Keratinocyte (primary cell): ENCODE measurements at regions not wholly inside any gene's neighbourhood (a gene's known extent, or its start where the extent isn't known, plus 50 kb on each side); places are given as distances from the start of the nearest gene placed in this dataset.

Experiments
- DNase-seq: peaks from one replicate; pipeline ENCODE4 v3.0.0-alpha.2; 2011; ENCODE audit warnings: low read depth, missing footprints, low spot score
- FAIRE-seq: peaks from 2 replicates; lab custom pipeline; 2011; peaks lifted over from hg19 to GRCh38; lab: Jason Lieb, UNC
- H2AFZ ChIP-seq: 2 replicates; pipeline ENCODE4 v1.6.0; 2012; ENCODE audit warnings: low read length, control low read depth, inconsistent platforms; ENCODE audit not compliant: control insufficient read depth
- H3K27ac ChIP-seq: 2 replicates; pipeline ENCODE4 v1.5.1; 2011; ENCODE audit warnings: low read length; ENCODE audit not compliant: control insufficient read depth, insufficient read depth
- H3K27me3 ChIP-seq: 3 replicates; pipeline ENCODE4 v1.6.0; 2011; ENCODE audit warnings: low read length; ENCODE audit not compliant: control insufficient read depth, insufficient read depth; ENCODE audit errors: extremely low read depth
- H3K36me3 ChIP-seq, 2 experiments: 2 replicates in 1 of 2; 3 replicates in 1 of 2; pipeline ENCODE4 v1.5.1; 2011; ENCODE audit warnings: low read length in 2 of 2, mild to moderate bottlenecking in 1 of 2; ENCODE audit not compliant: control insufficient read depth in 2 of 2, insufficient read depth in 2 of 2; ENCODE audit errors: extremely low read depth in 1 of 2
- H3K4me1 ChIP-seq: 3 replicates; pipeline ENCODE4 v1.5.1; 2011; ENCODE audit warnings: low read length; ENCODE audit not compliant: control insufficient read depth, insufficient read depth; ENCODE audit errors: extremely low read depth
- H3K4me2 ChIP-seq: 3 replicates; pipeline ENCODE4 v1.6.0; 2011; ENCODE audit warnings: low read depth, low read length; ENCODE audit not compliant: control insufficient read depth, insufficient read depth; ENCODE audit errors: extremely low read depth
- H3K4me3 ChIP-seq, 3 experiments: fragments of 200-600 bp in 1 of 3; sonication (generic) in 1 of 3; 2 replicates in 2 of 3; 3 replicates in 1 of 3; pipeline ENCODE4 v1.5.1; 2011 to 2016; ENCODE audit warnings: low read length in 3 of 3, mild to moderate bottlenecking in 3 of 3, control low read depth in 2 of 3, inconsistent platforms in 1 of 3, low read depth in 1 of 3, mixed read lengths in 1 of 3, mixed run types in 1 of 3, moderate library complexity in 1 of 3; ENCODE audit not compliant: control insufficient read depth in 2 of 3, insufficient read depth in 2 of 3; ENCODE audit errors: extremely low read depth in 1 of 3
- H3K79me2 ChIP-seq: 2 replicates; pipeline ENCODE4 v1.6.0; 2012; ENCODE audit warnings: low read length; ENCODE audit not compliant: control insufficient read depth, insufficient read depth
- H3K9ac ChIP-seq: 3 replicates; pipeline ENCODE4 v1.6.0; 2011; ENCODE audit warnings: low read length; ENCODE audit not compliant: control insufficient read depth, insufficient read depth; ENCODE audit errors: extremely low read depth
- H3K9me1 ChIP-seq: 3 replicates; pipeline ENCODE4 v1.6.0; 2011; ENCODE audit warnings: low read length; ENCODE audit not compliant: control insufficient read depth, insufficient read depth; ENCODE audit errors: extremely low read depth
- H3K9me3 ChIP-seq: 2 replicates; pipeline ENCODE4 v1.5.1; 2012; ENCODE audit warnings: low read depth, low read length; ENCODE audit not compliant: control insufficient read depth
- H4K20me1 ChIP-seq: 3 replicates; pipeline ENCODE4 v1.6.0; 2011; ENCODE audit warnings: low read length; ENCODE audit not compliant: control insufficient read depth, insufficient read depth; ENCODE audit errors: extremely low read depth
- CTCF ChIP-seq, 3 experiments: IDR thresholded peaks in 1 of 3; conservative IDR thresholded peaks in 1 of 3; optimal IDR thresholded peaks in 1 of 3; 2 replicates in 2 of 3; 3 replicates in 1 of 3; pipeline versions ENCODE3 to v1.5.1; 2011; ENCODE audit warnings: low read length in 3 of 3, mild to moderate bottlenecking in 3 of 3, moderate library complexity in 2 of 3, control low read depth in 1 of 3, inconsistent platforms in 1 of 3; ENCODE audit not compliant: insufficient read depth in 2 of 3; ENCODE audit errors: extremely low read depth in 1 of 3
- EZH2 ChIP-seq: IDR thresholded peaks from one replicate; pipeline ENCODE4 v1.6.1; 2012; ENCODE audit warnings: inconsistent platforms, mild to moderate bottlenecking, low read length, moderate library complexity
- dilution Hi-C: fragments of 300-500 bp; cut with MboI; formaldehyde crosslinking; loops from one replicate; pipeline ENCODE4 v1.7.0; 2020; ENCODE audit warnings: low sequenced_read_pairs; ENCODE audit not compliant: extremely low pct_ligation_motif_present

GRCh38 chr1:221812088-221812752 lies 70.3 kb upstream of the DUSP10 start:
- no peak overlapping the region for H2AFZ ChIP-seq
- H3K36me3 ChIP-seq = no peaks in the 10 kb centered on the region
- H3K27ac ChIP-seq = no peak overlapping the region
- peaks cover 36% of the 10 kb centered on the region for H3K4me1 ChIP-seq
- no peaks in the 10 kb centered on the region for H3K27me3 ChIP-seq
- TF ChIP-seq EZH2 = no peak
- TF ChIP-seq CTCF (optimal IDR thresholded peaks at IDR 0.05 in 1 of 3, IDR thresholded peaks at IDR 0.05 in 1 of 3, conservative IDR thresholded peaks at IDR 0.05 in 1 of 3; ENCODE audit: extremely low read depth in 1 of 3, insufficient read depth in 2 of 3, low read length in 3 of 3) = no peak
- H4K20me1 ChIP-seq = no peaks in the 10 kb centered on the region
- H3K9ac ChIP-seq = no peak overlapping the region
- H3K4me3 ChIP-seq = no peak overlapping the region
- dilution Hi-C loops = no loop called here
- no peak for DNase-seq
- no peak for FAIRE-seq
- no peaks in the 10 kb centered on the region for H3K9me3 ChIP-seq
- H3K4me2 ChIP-seq = no peak overlapping the region
- no peaks in the 10 kb centered on the region for H3K9me1 ChIP-seq
- no peaks in the 10 kb centered on the region for H3K79me2 ChIP-seq

GRCh38 chr1:221810406-221810805 lies 68.5 kb upstream of the DUSP10 start:
- no peaks in the 10 kb centered on the region for H3K79me2 ChIP-seq
- TF ChIP-seq CTCF (optimal IDR thresholded peaks at IDR 0.05 in 1 of 3, IDR thresholded peaks at IDR 0.05 in 1 of 3, conservative IDR thresholded peaks at IDR 0.05 in 1 of 3; ENCODE audit: extremely low read depth in 1 of 3, insufficient read depth in 2 of 3, low read length in 3 of 3) = no peak
- no peak for TF ChIP-seq EZH2
- H3K36me3 ChIP-seq = no peaks in the 10 kb centered on the region
- H3K4me1 ChIP-seq = peaks cover 25% of the 10 kb centered on the region
- FAIRE-seq (peak; percentile 84), DNase-seq (no peak)
- no peaks in the 10 kb centered on the region for H3K9me1 ChIP-seq
- H3K27me3 ChIP-seq = no peaks in the 10 kb centered on the region
- dilution Hi-C loops = no loop called here
- no peaks in the 10 kb centered on the region for H4K20me1 ChIP-seq
- H3K27ac ChIP-seq = peak overlapping the region; percentile 19
- peak overlapping the region; percentile 33 for H3K4me2 ChIP-seq
- H3K4me3 ChIP-seq = no peak overlapping the region
- no peaks in the 10 kb centered on the region for H3K9me3 ChIP-seq
- no peak overlapping the region for H3K9ac ChIP-seq
- no peak overlapping the region for H2AFZ ChIP-seq
